ENCODE measurements at regions not wholly inside any gene's neighbourhood (a gene's known extent, or its start where the extent isn't known, plus 50 kb on each side); places are given as distances from the start of the nearest gene placed in this dataset.

GRCh38 chr11:25218036-25218435 is 721.2 kb downstream of the LUZP2 start:
- WGBS, 2 donors = 57 to 58% methylated on average over 1 of the region's 1 CpG
- no peak for DNase-seq
- Histone ChIP-seq H3K4me1 (no peaks in the 10 kb centered on the region), H3K36me3 (no peaks in the 10 kb centered on the region), H3K4me3 (no peak overlapping the region), H3K27ac (no peak overlapping the region), H3K9me3 (no peaks in the 10 kb centered on the region), H3K27me3 (no peaks in the 10 kb centered on the region)
- intact Hi-C loops (cut with DNase I) = no loop called here
- TF ChIP-seq CTCF (IDR thresholded peaks at IDR 0.05) (no peak), POLR2A (IDR thresholded peaks at IDR 0.05) (no peak)

- Histone ChIP-seq H3K27ac (no peak overlapping the region), H3K36me3 (no peaks in the 10 kb centered on the region), H3K9me3 (no peaks in the 10 kb centered on the region), H3K4me3 (no peak overlapping the region), H3K4me1 (no peaks in the 10 kb centered on the region), H3K27me3 (no peaks in the 10 kb centered on the region)
- WGBS, 2 donors = 54 to 57% methylated on average over 3 of the region's 3 CpGs
- intact Hi-C loops (cut with DNase I) = no loop called here
- DNase-seq = no peak
- TF ChIP-seq POLR2A (IDR thresholded peaks at IDR 0.05) (no peak), CTCF (IDR thresholded peaks at IDR 0.05) (no peak)
These were observed 728.2 kb downstream of the LUZP2 start for GRCh38 chr11:25225078-25225477.

- Histone ChIP-seq H3K9me3 (no peaks in the 10 kb centered on the region), H3K4me1 (no peaks in the 10 kb centered on the region), H3K36me3 (no peaks in the 10 kb centered on the region), H3K4me3 (no peak overlapping the region), H3K27ac (no peak overlapping the region), H3K27me3 (no peaks in the 10 kb centered on the region)
- no peak for DNase-seq
- TF ChIP-seq CTCF (IDR thresholded peaks at IDR 0.05) (no peak), POLR2A (IDR thresholded peaks at IDR 0.05) (no peak)
- intact Hi-C loops (cut with DNase I) = no loop called here
These were observed 746.1 kb downstream of the LUZP2 start for GRCh38 chr11:25242928-25243327.

- DNase-seq = no peak
- Histone ChIP-seq H3K27me3 (no peaks in the 10 kb centered on the region), H3K9me3 (no peaks in the 10 kb centered on the region), H3K4me1 (no peaks in the 10 kb centered on the region), H3K27ac (no peak overlapping the region), H3K4me3 (no peak overlapping the region), H3K36me3 (no peaks in the 10 kb centered on the region)
- 90 to 91% methylated on average over 2 of the region's 2 CpGs for WGBS, 2 donors
- intact Hi-C loops (cut with DNase I) = no loop called here
- TF ChIP-seq CTCF (IDR thresholded peaks at IDR 0.05) = no peak
- no peak for TF ChIP-seq POLR2A (IDR thresholded peaks at IDR 0.05)
These were observed 747.3 kb downstream of the LUZP2 start for GRCh38 chr11:25244126-25244525.

GRCh38 chr11:25247336-25247735 is 750.5 kb downstream of the LUZP2 start:
- WGBS, 2 donors = 0% methylated on average over 1 of the region's 1 CpG
- intact Hi-C loops (cut with DNase I) = no loop called here
- Histone ChIP-seq H3K4me1 (no peaks in the 10 kb centered on the region), H3K36me3 (no peaks in the 10 kb centered on the region), H3K27ac (no peak overlapping the region), H3K4me3 (no peak overlapping the region), H3K9me3 (no peaks in the 10 kb centered on the region), H3K27me3 (no peaks in the 10 kb centered on the region)
- TF ChIP-seq POLR2A (IDR thresholded peaks at IDR 0.05) (no peak), CTCF (IDR thresholded peaks at IDR 0.05) (no peak)
- no peak for DNase-seq
